ENCODE measurements at regions not wholly inside any gene's neighbourhood (a gene's known extent, or its start where the extent isn't known, plus 50 kb on each side); places are given as distances from the start of the nearest gene placed in this dataset.

- ATAC-seq, result no peak
- no peak for DNase-seq
- peaks cover 13% of the 10 kb centered on the region for H3K27me3 Mint-ChIP-seq
- no peak overlapping the region for H3K4me3 Mint-ChIP-seq
- CTCF ChIA-PET, result interaction anchor here (1.6 kb wide), 1 partner anchor 57 kb away, joined by 3 read pairs; no protein-coding TSS in a partner anchor
- no peaks in the 10 kb centered on the region for H3K9me3 Mint-ChIP-seq (ENCODE audit: low read depth)
- H3K4me1 Mint-ChIP-seq, result peaks cover 8% of the 10 kb centered on the region
- no peak overlapping the region for H3K27ac Mint-ChIP-seq
- H3K36me3 Mint-ChIP-seq, result no peaks in the 10 kb centered on the region
Observed at GRCh38 chr4:3390288-3390811, 51.4 kb upstream of the HGFAC start.

DNA sequence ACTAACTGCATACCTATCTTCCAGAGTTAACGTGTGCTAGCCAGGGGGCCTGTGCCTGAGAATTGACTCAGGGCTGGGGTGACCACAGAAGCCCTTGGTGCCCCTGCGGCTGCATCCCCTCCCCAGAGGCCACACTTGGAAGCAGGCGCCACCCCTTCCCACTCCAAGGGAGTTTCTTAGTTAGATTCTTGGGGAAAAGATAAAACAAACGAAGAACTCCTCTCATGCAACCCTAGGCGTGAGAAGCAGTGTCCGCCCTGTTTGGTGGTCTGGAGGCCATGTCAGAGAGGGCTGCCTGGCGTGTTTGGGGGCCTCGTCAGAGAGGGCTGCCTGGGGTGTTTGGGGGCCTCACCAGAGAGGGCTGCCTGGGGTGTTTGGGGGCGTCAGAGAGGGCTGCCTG lies 50.3 kb upstream of the HGFAC start:
- Mint-ChIP-seq H3K4me1 (no peaks in the 10 kb centered on the region), H3K36me3 (no peaks in the 10 kb centered on the region), H3K4me3 (no peak overlapping the region), H3K27ac (no peak overlapping the region), H3K27me3 (peaks cover 13% of the 10 kb centered on the region), H3K9me3 (ENCODE audit: low read depth) (peaks cover under 1% of the 10 kb centered on the region)
- ATAC-seq, result no peak
- CTCF ChIA-PET, result no interaction called here
- DNase-seq, result no peak
